Fibroblast of lung (primary cell): ENCODE measurements at regions not wholly inside any gene's neighbourhood (a gene's known extent, or its start where the extent isn't known, plus 50 kb on each side); places are given as distances from the start of the nearest gene placed in this dataset.
A peak's percentile ranks its signal among the peaks of the same experiment; 100 is the strongest.

ENCODE experiments used
- DNase-seq, 2 donors: peaks; one replicate each; pipeline versions ENCODE4 v3.0.0 to v3.0.0-alpha.2; 2010; ENCODE audit warnings: low read depth in 2 of 2
- H2AFZ ChIP-seq: 2 replicates; pipeline ENCODE4 v1.5.1; 2012; ENCODE audit warnings: low read length, control low read depth, inconsistent platforms
- H3K27ac ChIP-seq: 2 replicates; pipeline ENCODE4 v1.5.1; 2011; ENCODE audit warnings: low read length, control low read depth; ENCODE audit not compliant: insufficient read depth
- H3K27me3 ChIP-seq: 2 replicates; pipeline ENCODE4 v1.5.1; 2011; ENCODE audit warnings: mild to moderate bottlenecking, low read length; ENCODE audit not compliant: control insufficient read depth, insufficient read depth
- H3K36me3 ChIP-seq: 2 replicates; pipeline ENCODE4 v1.5.1; 2011; ENCODE audit warnings: low read length; ENCODE audit not compliant: control insufficient read depth, insufficient read depth
- H3K4me1 ChIP-seq: 2 replicates; pipeline ENCODE4 v1.5.1; 2011; ENCODE audit warnings: low read length; ENCODE audit not compliant: control insufficient read depth, insufficient read depth; ENCODE audit errors: extremely low read depth
- H3K4me2 ChIP-seq: 2 replicates; pipeline ENCODE4 v1.5.1; 2011; ENCODE audit warnings: low read length, control low read depth; ENCODE audit not compliant: insufficient read depth; ENCODE audit errors: extremely low read depth
- H3K4me3 ChIP-seq, 4 experiments: fragments of 200-600 bp in 1 of 4; sonication (generic) in 1 of 4; replicated peaks in 1 of 4; 2 replicates each; pipeline ENCODE4 v1.5.1; 2011 to 2016; ENCODE audit warnings: low read length in 4 of 4, low read depth in 3 of 4, mild to moderate bottlenecking in 3 of 4, control low read depth in 2 of 4, inconsistent platforms in 1 of 4, mixed read lengths in 1 of 4; ENCODE audit not compliant: insufficient read depth in 1 of 4; ENCODE audit errors: control extremely low read depth in 1 of 4
- H3K79me2 ChIP-seq: 2 replicates; pipeline ENCODE4 v1.5.1; 2012; ENCODE audit warnings: mild to moderate bottlenecking, low read length, inconsistent platforms; ENCODE audit not compliant: control insufficient read depth, insufficient read depth
- H3K9ac ChIP-seq: 2 replicates; pipeline ENCODE4 v1.5.1; 2011; ENCODE audit warnings: mild to moderate bottlenecking, low read length, control low read depth; ENCODE audit not compliant: insufficient read depth
- H3K9me3 ChIP-seq: 2 replicates; pipeline ENCODE4 v1.5.1; 2012; ENCODE audit warnings: low read depth, low read length; ENCODE audit not compliant: control insufficient read depth, insufficient read depth
- H4K20me1 ChIP-seq: 2 replicates; pipeline ENCODE4 v1.5.1; 2011; ENCODE audit warnings: low read length; ENCODE audit not compliant: control insufficient read depth, insufficient read depth; ENCODE audit errors: extremely low read depth
- EZH2 ChIP-seq: IDR thresholded peaks from 2 replicates; pipeline ENCODE4 v1.5.1; 2012; ENCODE audit warnings: low read length, control low read depth, mild to moderate bottlenecking; ENCODE audit errors: missing control alignments
- TF ChIP-seq, protein P1 (sequence below), 2 donors: IDR thresholded peaks in 1 of 2; conservative IDR thresholded peaks in 1 of 2; 1 replicate in 1 of 2; 2 replicates in 1 of 2; pipeline ENCODE4 v1.5.1; 2011 to 2012; ENCODE audit warnings: low read length in 2 of 2, control low read depth in 1 of 2, inconsistent platforms in 1 of 2, low read depth in 1 of 2, mild to moderate bottlenecking in 1 of 2

DNA sequence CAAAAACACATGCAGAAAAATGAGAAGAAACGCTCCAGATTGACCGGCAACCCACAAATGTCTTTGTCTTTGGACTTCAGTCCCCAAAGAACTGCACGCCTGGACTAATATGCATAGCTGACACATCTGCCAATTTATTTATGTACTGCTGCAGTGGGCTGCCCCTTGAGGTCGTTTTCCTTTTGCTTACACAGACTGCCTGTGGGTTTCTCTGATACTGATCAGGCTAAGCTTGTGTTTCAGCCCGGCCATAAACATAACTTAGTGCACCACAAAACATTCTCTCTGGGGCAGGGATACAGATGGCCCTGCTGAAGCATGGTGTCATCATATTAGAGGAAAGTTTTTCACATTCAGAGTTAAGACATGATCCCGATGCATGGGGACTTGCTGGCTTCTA lies 75.4 kb downstream of the NUDT12 start:
- TF ChIP-seq, protein P1, sequence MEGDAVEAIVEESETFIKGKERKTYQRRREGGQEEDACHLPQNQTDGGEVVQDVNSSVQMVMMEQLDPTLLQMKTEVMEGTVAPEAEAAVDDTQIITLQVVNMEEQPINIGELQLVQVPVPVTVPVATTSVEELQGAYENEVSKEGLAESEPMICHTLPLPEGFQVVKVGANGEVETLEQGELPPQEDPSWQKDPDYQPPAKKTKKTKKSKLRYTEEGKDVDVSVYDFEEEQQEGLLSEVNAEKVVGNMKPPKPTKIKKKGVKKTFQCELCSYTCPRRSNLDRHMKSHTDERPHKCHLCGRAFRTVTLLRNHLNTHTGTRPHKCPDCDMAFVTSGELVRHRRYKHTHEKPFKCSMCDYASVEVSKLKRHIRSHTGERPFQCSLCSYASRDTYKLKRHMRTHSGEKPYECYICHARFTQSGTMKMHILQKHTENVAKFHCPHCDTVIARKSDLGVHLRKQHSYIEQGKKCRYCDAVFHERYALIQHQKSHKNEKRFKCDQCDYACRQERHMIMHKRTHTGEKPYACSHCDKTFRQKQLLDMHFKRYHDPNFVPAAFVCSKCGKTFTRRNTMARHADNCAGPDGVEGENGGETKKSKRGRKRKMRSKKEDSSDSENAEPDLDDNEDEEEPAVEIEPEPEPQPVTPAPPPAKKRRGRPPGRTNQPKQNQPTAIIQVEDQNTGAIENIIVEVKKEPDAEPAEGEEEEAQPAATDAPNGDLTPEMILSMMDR (conservative IDR thresholded peaks at IDR 0.05 in 1 of 2, IDR thresholded peaks at IDR 0.05 in 1 of 2; ENCODE audit: low read depth in 1 of 2, low read length in 2 of 2) = no peak
- TF ChIP-seq EZH2 = no peak
- Histone ChIP-seq H3K9ac (no peak overlapping the region), H4K20me1 (no peaks in the 10 kb centered on the region), H3K27ac (no peak overlapping the region), H3K79me2 (no peaks in the 10 kb centered on the region), H3K9me3 (no peaks in the 10 kb centered on the region), H2AFZ (no peak overlapping the region), H3K4me1 (no peaks in the 10 kb centered on the region), H3K27me3 (peaks cover 3% of the 10 kb centered on the region), H3K4me3 (no peak overlapping the region), H3K4me2 (no peak overlapping the region), H3K36me3 (no peaks in the 10 kb centered on the region)
- peak in 1 of 2 donors; percentile 59 for DNase-seq

DNA sequence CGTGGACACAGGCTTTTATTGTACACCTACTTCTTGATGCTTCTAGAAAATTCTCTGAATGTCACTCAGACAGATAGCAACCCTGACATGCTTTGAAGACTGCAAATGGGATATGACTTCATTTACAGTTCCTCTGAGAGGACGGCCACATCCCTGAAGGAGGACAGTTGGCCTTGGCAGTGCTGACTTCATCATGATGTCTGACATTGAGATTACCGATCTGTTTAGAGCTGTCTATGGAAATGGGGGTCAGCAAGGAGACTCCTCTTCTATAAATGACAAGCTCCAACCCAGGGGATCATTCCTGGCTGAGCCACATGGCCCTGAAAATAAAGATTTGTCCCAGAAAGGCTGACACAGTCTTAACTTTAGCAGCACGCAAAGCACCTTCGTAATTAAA lies 75.8 kb downstream of the NUDT12 start:
- H3K27me3 ChIP-seq = peaks cover 3% of the 10 kb centered on the region
- no peak overlapping the region for H3K4me3 ChIP-seq
- H3K9me3 ChIP-seq = no peaks in the 10 kb centered on the region
- H2AFZ ChIP-seq = no peak overlapping the region
- H3K4me2 ChIP-seq = no peak overlapping the region
- no peak overlapping the region for H3K27ac ChIP-seq
- no peaks in the 10 kb centered on the region for H4K20me1 ChIP-seq
- no peaks in the 10 kb centered on the region for H3K36me3 ChIP-seq
- H3K79me2 ChIP-seq = no peaks in the 10 kb centered on the region
- no peak overlapping the region for H3K9ac ChIP-seq
- TF ChIP-seq, protein P1 (conservative IDR thresholded peaks at IDR 0.05 in 1 of 2, IDR thresholded peaks at IDR 0.05 in 1 of 2; ENCODE audit: low read depth in 1 of 2, low read length in 2 of 2) = no peak
- H3K4me1 ChIP-seq = no peaks in the 10 kb centered on the region
- no peak for DNase-seq

DNA sequence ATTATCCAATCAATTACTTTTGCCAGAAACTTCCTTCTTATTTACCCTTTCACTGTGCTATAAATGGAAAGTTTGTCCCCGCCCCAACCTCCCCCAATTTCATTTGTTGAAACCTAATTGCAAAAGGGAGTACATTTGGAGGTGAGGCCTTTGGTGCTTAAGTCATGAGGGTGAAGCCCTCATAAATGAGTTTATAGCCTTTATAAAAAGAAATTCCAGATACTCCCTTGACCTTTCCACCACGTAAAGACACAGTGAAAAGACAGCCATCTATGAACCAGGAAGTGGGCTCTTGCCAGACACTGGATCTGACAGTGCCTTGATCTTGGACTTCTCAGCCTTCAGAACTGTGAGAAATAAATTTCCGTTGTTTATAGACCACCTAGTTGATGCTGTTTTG lies 82.3 kb downstream of the NUDT12 start:
- H3K4me3 ChIP-seq = no peak overlapping the region
- DNase-seq = no peak
- no peak for TF ChIP-seq EZH2
- TF ChIP-seq, protein P1 (conservative IDR thresholded peaks at IDR 0.05 in 1 of 2, IDR thresholded peaks at IDR 0.05 in 1 of 2; ENCODE audit: low read depth in 1 of 2, low read length in 2 of 2) = no peak
- no peaks in the 10 kb centered on the region for H3K27me3 ChIP-seq
- no peaks in the 10 kb centered on the region for H3K4me1 ChIP-seq
- no peaks in the 10 kb centered on the region for H3K9me3 ChIP-seq
- H3K9ac ChIP-seq = no peak overlapping the region
- H3K4me2 ChIP-seq = no peak overlapping the region
- no peaks in the 10 kb centered on the region for H3K79me2 ChIP-seq
- H2AFZ ChIP-seq = no peak overlapping the region
- no peak overlapping the region for H3K27ac ChIP-seq
- H3K36me3 ChIP-seq = no peaks in the 10 kb centered on the region
- no peaks in the 10 kb centered on the region for H4K20me1 ChIP-seq
